Astrocyte (in vitro differentiated cells and primary cell): ENCODE measurements at regions not wholly inside any gene's neighbourhood (a gene's known extent, or its start where the extent isn't known, plus 50 kb on each side); places are given as distances from the start of the nearest gene placed in this dataset.

ENCODE experiments used
- DNase-seq: peaks from one replicate; pipeline ENCODE4 v3.0.0-alpha.2; 2010; ENCODE audit warnings: low read depth
- FAIRE-seq: peaks from 2 replicates; lab custom pipeline; 2011; peaks lifted over from hg19 to GRCh38; lab: Jason Lieb, UNC
- H2AFZ ChIP-seq: 2 replicates; pipeline ENCODE4 v1.6.0; 2012; ENCODE audit warnings: low read depth, low read length, inconsistent platforms
- H3K27ac ChIP-seq: 2 replicates; pipeline ENCODE4 v1.5.1; 2011; ENCODE audit warnings: low read depth, low read length, inconsistent platforms
- H3K27me3 ChIP-seq: 2 replicates; pipeline ENCODE4 v1.6.0; 2011; ENCODE audit warnings: low read length, inconsistent platforms; ENCODE audit not compliant: insufficient read depth
- H3K36me3 ChIP-seq: 2 replicates; pipeline ENCODE4 v1.5.1; 2011; ENCODE audit warnings: low read length, inconsistent platforms; ENCODE audit not compliant: insufficient read depth
- H3K4me1 ChIP-seq: 2 replicates; pipeline ENCODE4 v1.5.1; 2011; ENCODE audit warnings: low read length, inconsistent platforms; ENCODE audit not compliant: insufficient read depth
- H3K4me2 ChIP-seq: 2 replicates; pipeline ENCODE4 v1.6.0; 2012; ENCODE audit warnings: low read length, inconsistent platforms
- H3K4me3 ChIP-seq: 2 replicates; pipeline ENCODE4 v1.5.1; 2011; ENCODE audit warnings: low read depth, mild to moderate bottlenecking, low read length, inconsistent platforms; ENCODE audit not compliant: insufficient read depth
- H3K79me2 ChIP-seq: 2 replicates; pipeline ENCODE4 v1.6.0; 2012; ENCODE audit warnings: mild to moderate bottlenecking, low read length, inconsistent platforms; ENCODE audit not compliant: insufficient read depth
- H3K9ac ChIP-seq: 2 replicates; pipeline ENCODE4 v1.6.0; 2012; ENCODE audit warnings: mild to moderate bottlenecking, low read length, inconsistent platforms
- H3K9me3 ChIP-seq: 2 replicates; pipeline ENCODE4 v1.5.1; 2012; ENCODE audit warnings: low read depth, mild to moderate bottlenecking, low read length, inconsistent platforms; ENCODE audit not compliant: insufficient read depth
- H4K20me1 ChIP-seq: 2 replicates; pipeline ENCODE4 v1.6.0; 2012; ENCODE audit warnings: low read length, inconsistent platforms; ENCODE audit not compliant: insufficient read depth
- H3K27ac Mint-ChIP-seq: one replicate; pipeline ENCODE4 v1.8.0; 2021; ENCODE audit warnings: mild to moderate bottlenecking, mixed read lengths; ENCODE audit not compliant: unreplicated experiment
- H3K27me3 Mint-ChIP-seq: one replicate; pipeline ENCODE4 v1.8.0; 2021; ENCODE audit warnings: low read depth, mixed read lengths; ENCODE audit not compliant: unreplicated experiment
- H3K36me3 Mint-ChIP-seq: one replicate; pipeline ENCODE4 v1.8.0; 2021; ENCODE audit warnings: low read depth, mixed read lengths; ENCODE audit not compliant: unreplicated experiment
- H3K4me1 Mint-ChIP-seq: one replicate; pipeline ENCODE4 v1.8.0; 2021; ENCODE audit warnings: low read depth, mixed read lengths; ENCODE audit not compliant: unreplicated experiment
- H3K4me3 Mint-ChIP-seq: one replicate; pipeline ENCODE4 v1.8.0; 2021; ENCODE audit warnings: mild to moderate bottlenecking, moderate library complexity, mixed read lengths; ENCODE audit not compliant: unreplicated experiment
- H3K9me3 Mint-ChIP-seq: one replicate; pipeline ENCODE4 v1.8.0; 2021; ENCODE audit warnings: mild to moderate bottlenecking, mixed read lengths; ENCODE audit not compliant: unreplicated experiment
- CTCF ChIP-seq: IDR thresholded peaks from 2 replicates; pipeline ENCODE4 v1.5.1; 2011; ENCODE audit warnings: low read depth, mild to moderate bottlenecking, inconsistent platforms, low read length, moderate library complexity; ENCODE audit not compliant: insufficient read depth
- EZH2 ChIP-seq: IDR thresholded peaks from 2 replicates; pipeline ENCODE4 v1.6.1; 2012; ENCODE audit warnings: mild to moderate bottlenecking, low read length, inconsistent platforms; ENCODE audit not compliant: insufficient read depth

DNA sequence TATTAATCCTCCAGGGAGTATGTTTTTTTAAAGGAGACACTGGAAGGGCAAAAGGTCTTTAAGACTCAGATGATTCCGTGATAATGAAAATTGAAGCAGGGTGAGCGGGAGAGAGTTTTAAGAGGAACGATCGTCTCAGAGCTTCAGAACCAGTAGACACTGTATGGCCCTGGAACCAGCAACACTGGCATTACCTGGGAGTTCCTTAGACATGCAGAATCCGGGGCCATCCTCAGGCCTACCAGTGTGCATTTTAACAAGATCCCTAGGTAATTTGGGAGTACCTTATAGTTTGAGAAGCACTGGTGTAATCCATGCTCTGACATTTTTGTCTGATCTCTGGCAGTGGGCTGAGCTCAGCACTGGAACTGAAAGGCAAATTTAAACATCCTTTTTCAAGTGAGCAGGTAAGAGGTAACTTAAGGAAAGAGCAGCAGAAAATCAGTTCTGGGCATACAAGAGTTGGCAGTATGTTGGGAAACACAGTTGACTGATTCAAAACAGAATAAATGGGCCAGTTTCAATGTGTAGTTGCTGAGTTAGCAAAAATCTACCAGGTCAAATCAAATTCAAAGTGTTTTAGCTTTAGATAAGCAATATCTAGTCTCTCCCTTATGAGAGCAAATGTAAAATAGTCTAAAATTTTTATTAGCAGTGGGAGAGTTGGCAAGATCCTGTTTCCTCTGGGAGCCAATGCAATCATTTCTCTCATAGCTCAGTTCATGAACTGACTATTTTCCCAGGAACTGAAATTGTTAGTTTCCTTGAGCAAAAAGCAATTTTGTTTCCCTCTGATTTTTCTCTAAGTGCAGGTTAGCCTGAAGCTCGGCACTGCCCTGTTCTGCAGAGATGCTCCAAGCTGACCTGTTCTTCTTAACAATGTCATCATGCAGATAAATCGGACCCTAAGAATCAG lies 97.2 kb upstream of the ELMO1 start:
- peaks cover 7% of the 10 kb centered on the region for H3K4me1 Mint-ChIP-seq
- H3K27ac Mint-ChIP-seq = no peak overlapping the region
- no peak for TF ChIP-seq EZH2
- no peak for TF ChIP-seq CTCF
- H3K4me3 Mint-ChIP-seq = no peak overlapping the region
- Histone ChIP-seq H3K4me1 (no peaks in the 10 kb centered on the region), H3K9me3 (no peaks in the 10 kb centered on the region), H3K9ac (no peak overlapping the region), H4K20me1 (no peaks in the 10 kb centered on the region), H3K4me3 (no peak overlapping the region), H3K36me3 (no peaks in the 10 kb centered on the region), H3K27me3 (no peaks in the 10 kb centered on the region), H3K79me2 (no peaks in the 10 kb centered on the region), H2AFZ (no peak overlapping the region), H3K27ac (no peak overlapping the region), H3K4me2 (no peak overlapping the region)
- no peaks in the 10 kb centered on the region for H3K9me3 Mint-ChIP-seq
- FAIRE-seq = no peak
- peaks cover 2% of the 10 kb centered on the region for H3K27me3 Mint-ChIP-seq
- H3K36me3 Mint-ChIP-seq = no peaks in the 10 kb centered on the region
- no peak for DNase-seq

- H3K79me2 ChIP-seq = no peaks in the 10 kb centered on the region
Measured at GRCh38 chr7:37546677-37547076, 98.0 kb upstream of the ELMO1 start.

More at GRCh38 chr7:37546677-37547076, 98.0 kb upstream of the ELMO1 start:
- FAIRE-seq (no peak), DNase-seq (no peak)
- Mint-ChIP-seq H3K27me3 (peaks cover 2% of the 10 kb centered on the region), H3K27ac (no peak overlapping the region), H3K4me1 (peaks cover 7% of the 10 kb centered on the region), H3K36me3 (no peaks in the 10 kb centered on the region), H3K9me3 (no peaks in the 10 kb centered on the region), H3K4me3 (no peak overlapping the region)
- no peaks in the 10 kb centered on the region for H3K36me3 ChIP-seq
- H3K4me1 ChIP-seq = no peaks in the 10 kb centered on the region
- no peaks in the 10 kb centered on the region for H3K27me3 ChIP-seq
- no peaks in the 10 kb centered on the region for H4K20me1 ChIP-seq
- H3K27ac ChIP-seq = no peak overlapping the region
- TF ChIP-seq EZH2 (no peak), CTCF (no peak)
- no peak overlapping the region for H3K4me3 ChIP-seq
- H3K4me2 ChIP-seq = no peak overlapping the region
- H3K9me3 ChIP-seq = no peaks in the 10 kb centered on the region
- H2AFZ ChIP-seq = no peak overlapping the region
- no peak overlapping the region for H3K9ac ChIP-seq
